Neuron (in vitro differentiated cells): ENCODE measurements at regions not wholly inside any gene's neighbourhood (a gene's known extent, or its start where the extent isn't known, plus 50 kb on each side); places are given as distances from the start of the nearest gene placed in this dataset.

Experiments used
- H2AFZ ChIP-seq: one replicate; pipeline ENCODE4 v1.6.1; 2013; ENCODE audit warnings: low read depth, mild to moderate bottlenecking, inconsistent platforms, low read length, moderate library complexity
- H3K27me3 ChIP-seq: one replicate; pipeline ENCODE4 v1.6.1; 2013; ENCODE audit warnings: low read length; ENCODE audit not compliant: insufficient read depth
- H3K36me3 ChIP-seq: one replicate; pipeline ENCODE4 v1.6.1; 2013; ENCODE audit warnings: low read length; ENCODE audit not compliant: insufficient read depth
- H3K4me1 ChIP-seq: one replicate; pipeline ENCODE4 v1.6.1; 2013; ENCODE audit warnings: low read length; ENCODE audit not compliant: insufficient read depth
- H3K4me3 ChIP-seq: 2 replicates; pipeline ENCODE4 v1.5.1; 2013; ENCODE audit warnings: mild to moderate bottlenecking, low read length, moderate library complexity
- H3K9me3 ChIP-seq: one replicate; pipeline ENCODE4 v1.6.1; 2013; ENCODE audit warnings: low read length

- Histone ChIP-seq H2AFZ (no peak overlapping the region), H3K4me3 (no peak overlapping the region), H3K4me1 (no peaks in the 10 kb centered on the region), H3K27me3 (peaks cover 23% of the 10 kb centered on the region), H3K36me3 (no peaks in the 10 kb centered on the region), H3K9me3 (no peaks in the 10 kb centered on the region)
Observed at GRCh38 chr14:36465178-36465577, 54.9 kb downstream of the NKX2-1 start.

- Histone ChIP-seq H3K27me3 (peaks cover 29% of the 10 kb centered on the region), H3K4me3 (no peak overlapping the region), H3K9me3 (no peaks in the 10 kb centered on the region), H2AFZ (no peak overlapping the region), H3K4me1 (no peaks in the 10 kb centered on the region), H3K36me3 (no peaks in the 10 kb centered on the region)
Observed at GRCh38 chr14:36462890-36463289, 57.1 kb downstream of the NKX2-1 start.

- Histone ChIP-seq H3K36me3 (no peaks in the 10 kb centered on the region), H3K9me3 (no peaks in the 10 kb centered on the region), H3K27me3 (peaks cover 54% of the 10 kb centered on the region), H3K4me3 (no peak overlapping the region), H2AFZ (no peak overlapping the region), H3K4me1 (no peaks in the 10 kb centered on the region)
Observed at GRCh38 chr14:36455241-36455627, 64.8 kb downstream of the NKX2-1 start.

- Histone ChIP-seq H3K9me3 (no peaks in the 10 kb centered on the region), H3K27me3 (peaks cover 54% of the 10 kb centered on the region), H3K4me3 (no peak overlapping the region), H3K4me1 (no peaks in the 10 kb centered on the region), H3K36me3 (no peaks in the 10 kb centered on the region), H2AFZ (no peak overlapping the region)
Observed at GRCh38 chr14:36454599-36455240, 65.3 kb downstream of the NKX2-1 start.

- Histone ChIP-seq H3K4me3 (no peak overlapping the region), H3K4me1 (no peaks in the 10 kb centered on the region), H3K9me3 (no peaks in the 10 kb centered on the region), H2AFZ (no peak overlapping the region), H3K27me3 (peaks cover 48% of the 10 kb centered on the region), H3K36me3 (no peaks in the 10 kb centered on the region)
Observed at GRCh38 chr14:36452860-36453259, 67.2 kb downstream of the NKX2-1 start.

GRCh38 chr14:36451310-36452065, 68.5 kb downstream of the NKX2-1 start:
- Histone ChIP-seq H3K27me3 (peaks cover 60% of the 10 kb centered on the region), H2AFZ (no peak overlapping the region), H3K4me1 (no peaks in the 10 kb centered on the region), H3K4me3 (no peak overlapping the region), H3K36me3 (no peaks in the 10 kb centered on the region), H3K9me3 (no peaks in the 10 kb centered on the region)

- H3K27me3 ChIP-seq: peaks cover 66% of the 10 kb centered on the region
- H3K36me3 ChIP-seq: no peaks in the 10 kb centered on the region
Observed at GRCh38 chr14:36450550-36450949, 69.5 kb downstream of the NKX2-1 start.

GRCh38 chr14:36449903-36450302, 70.1 kb downstream of the NKX2-1 start:
- H3K27me3 ChIP-seq: peaks cover 62% of the 10 kb centered on the region
- no peak overlapping the region for H2AFZ ChIP-seq
- H3K4me1 ChIP-seq: no peaks in the 10 kb centered on the region
- no peaks in the 10 kb centered on the region for H3K9me3 ChIP-seq
- no peaks in the 10 kb centered on the region for H3K36me3 ChIP-seq
- no peak overlapping the region for H3K4me3 ChIP-seq

More at GRCh38 chr14:36450550-36450949, 69.5 kb downstream of the NKX2-1 start:
- Histone ChIP-seq H3K4me1 (no peaks in the 10 kb centered on the region), H3K4me3 (no peak overlapping the region), H2AFZ (no peak overlapping the region), H3K9me3 (no peaks in the 10 kb centered on the region)

GRCh38 chr14:36443374-36443773, 76.7 kb downstream of the NKX2-1 start:
- no peak overlapping the region for H2AFZ ChIP-seq
- H3K4me3 ChIP-seq: no peak overlapping the region
- peaks cover 75% of the 10 kb centered on the region for H3K27me3 ChIP-seq
- H3K4me1 ChIP-seq: peaks cover 2% of the 10 kb centered on the region
- H3K9me3 ChIP-seq: no peaks in the 10 kb centered on the region
- no peaks in the 10 kb centered on the region for H3K36me3 ChIP-seq

GRCh38 chr14:36442824-36443241, 77.2 kb downstream of the NKX2-1 start:
- Histone ChIP-seq H3K36me3 (no peaks in the 10 kb centered on the region), H3K9me3 (no peaks in the 10 kb centered on the region), H3K4me3 (no peak overlapping the region), H2AFZ (no peak overlapping the region), H3K4me1 (peaks cover 2% of the 10 kb centered on the region), H3K27me3 (peaks cover 78% of the 10 kb centered on the region)

GRCh38 chr14:36441283-36441682, 78.7 kb downstream of the NKX2-1 start:
- Histone ChIP-seq H3K27me3 (peaks cover 73% of the 10 kb centered on the region), H3K4me3 (no peak overlapping the region), H3K9me3 (no peaks in the 10 kb centered on the region), H2AFZ (no peak overlapping the region), H3K36me3 (no peaks in the 10 kb centered on the region), H3K4me1 (peaks cover 2% of the 10 kb centered on the region)

GRCh38 chr14:36439766-36440165, 80.3 kb downstream of the NKX2-1 start:
- Histone ChIP-seq H2AFZ (no peak overlapping the region), H3K9me3 (no peaks in the 10 kb centered on the region), H3K36me3 (no peaks in the 10 kb centered on the region), H3K4me3 (no peak overlapping the region), H3K4me1 (peaks cover 2% of the 10 kb centered on the region), H3K27me3 (peaks cover 73% of the 10 kb centered on the region)

- Histone ChIP-seq H3K4me1 (peaks cover 2% of the 10 kb centered on the region), H3K4me3 (no peak overlapping the region), H3K36me3 (no peaks in the 10 kb centered on the region), H2AFZ (no peak overlapping the region), H3K9me3 (no peaks in the 10 kb centered on the region), H3K27me3 (peaks cover 72% of the 10 kb centered on the region)
Observed at GRCh38 chr14:36438883-36439282, 81.1 kb downstream of the NKX2-1 start.
